HG03196 (cell line): ENCODE measurements at regions not wholly inside any gene's neighbourhood (a gene's known extent, or its start where the extent isn't known, plus 50 kb on each side); places are given as distances from the start of the nearest gene placed in this dataset.
"Not testable (repeated sequence)": the region's sequence is repeated elsewhere in the genome, so short reads cannot be mapped to it uniquely, and the experiment has no call there.

Experiments used
- ATAC-seq: cut with Tn5 transposase; IDR thresholded peaks from one replicate; pipeline ENCODE4 v1.9.1; 2021; ENCODE audit not compliant: unreplicated experiment

DNA sequence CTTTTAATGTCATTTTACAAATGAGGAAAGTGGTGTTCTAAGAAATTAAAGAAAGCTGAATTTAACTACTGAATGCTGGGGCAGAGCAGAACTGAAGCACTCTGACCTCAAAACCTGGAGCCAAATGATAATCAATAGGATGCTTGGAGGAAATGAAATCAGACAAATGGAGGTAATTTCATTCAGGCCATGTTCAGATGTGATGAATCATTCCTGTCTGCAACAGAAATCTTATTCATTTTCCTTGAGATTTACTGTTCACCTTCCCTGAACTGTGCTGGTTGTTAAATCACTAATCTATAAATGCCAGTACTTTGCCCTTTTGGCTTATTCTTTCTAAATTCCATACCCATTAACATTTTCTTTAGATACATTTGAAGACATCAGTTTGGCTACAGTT lies 85.6 kb upstream of the SNX7 start:
- no peak for ATAC-seq

GRCh38 chr1:98565951-98566350 lies 95.6 kb upstream of the SNX7 start:
- ATAC-seq: no peak

DNA sequence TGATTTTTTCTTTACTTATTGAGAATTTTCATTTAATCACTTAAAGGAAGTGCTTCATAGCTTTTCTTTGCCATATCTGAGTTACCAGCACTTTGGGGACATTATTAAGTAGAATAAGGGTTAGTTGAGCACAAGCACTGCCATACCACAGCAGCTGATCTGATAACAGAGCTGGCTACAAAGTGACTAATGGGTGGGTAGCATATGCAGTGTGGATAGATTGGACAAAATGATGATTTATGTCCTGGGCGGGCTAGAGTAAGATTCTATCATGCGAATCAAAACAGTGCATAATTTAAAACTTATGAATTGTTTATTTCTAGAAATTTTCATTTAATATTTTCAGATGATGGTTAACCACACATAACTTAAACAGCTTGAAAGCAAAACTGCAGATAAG lies 102.2 kb upstream of the SNX7 start:
- no peak for ATAC-seq

GRCh38 chr1:98557895-98558294 lies 103.6 kb upstream of the SNX7 start:
- ATAC-seq: no peak

DNA sequence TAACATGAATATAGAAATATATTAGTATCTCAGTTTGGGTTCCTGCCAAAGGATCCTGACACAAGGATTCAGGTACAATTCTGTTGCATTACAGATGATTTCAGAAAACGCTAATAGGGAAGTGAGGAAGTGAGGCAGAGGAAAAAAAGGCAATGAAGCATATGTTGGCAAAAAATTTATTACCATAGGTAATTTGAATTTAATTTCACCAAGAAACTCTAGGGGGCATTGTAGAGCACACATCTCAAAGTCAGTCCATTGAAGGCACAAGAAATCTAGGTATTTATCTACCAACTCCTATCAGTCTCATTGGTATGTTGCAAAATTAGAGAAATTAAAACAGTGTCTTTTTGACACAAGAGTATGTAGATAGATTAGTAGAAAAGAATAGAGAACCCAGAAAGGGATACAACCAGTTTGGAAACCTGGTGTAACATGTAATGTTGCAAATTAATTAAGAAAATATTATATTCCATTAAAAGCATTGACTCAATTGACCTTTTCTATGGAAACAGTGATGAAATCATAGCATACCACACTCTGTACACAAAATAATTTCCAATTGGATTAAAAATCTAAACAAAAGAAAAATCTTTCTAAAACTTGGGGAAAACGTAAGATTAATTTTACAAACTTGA lies 104.9 kb upstream of the SNX7 start:
- no peak for ATAC-seq

- ATAC-seq: no peak
Observed at GRCh38 chr1:98555814-98556213, 105.7 kb upstream of the SNX7 start.

DNA sequence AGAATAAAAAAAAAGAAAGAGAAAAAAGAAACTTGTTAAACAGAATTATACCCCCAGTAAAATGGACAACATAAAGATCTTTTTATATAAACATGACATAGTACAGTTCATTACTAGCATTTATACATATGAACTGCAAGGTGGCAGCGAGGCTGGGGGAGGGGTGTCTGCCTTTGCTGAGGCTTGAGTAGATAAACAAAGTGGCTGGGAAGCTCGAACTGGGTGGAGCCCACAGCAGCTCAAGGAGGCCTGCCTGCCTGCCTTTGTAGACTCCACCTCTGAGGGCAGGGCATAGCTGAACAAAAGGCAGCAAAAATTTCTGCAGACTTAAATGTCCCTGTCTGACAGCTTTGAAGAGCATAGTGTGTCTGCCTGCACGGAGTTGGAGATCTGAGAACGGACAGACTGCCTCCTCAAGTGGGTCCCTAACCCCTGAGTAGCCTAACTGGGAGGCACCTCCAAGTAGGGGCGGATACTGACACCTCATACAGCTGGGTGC lies 108.9 kb upstream of the SNX7 start:
- ATAC-seq: not testable (repeated sequence)

DNA sequence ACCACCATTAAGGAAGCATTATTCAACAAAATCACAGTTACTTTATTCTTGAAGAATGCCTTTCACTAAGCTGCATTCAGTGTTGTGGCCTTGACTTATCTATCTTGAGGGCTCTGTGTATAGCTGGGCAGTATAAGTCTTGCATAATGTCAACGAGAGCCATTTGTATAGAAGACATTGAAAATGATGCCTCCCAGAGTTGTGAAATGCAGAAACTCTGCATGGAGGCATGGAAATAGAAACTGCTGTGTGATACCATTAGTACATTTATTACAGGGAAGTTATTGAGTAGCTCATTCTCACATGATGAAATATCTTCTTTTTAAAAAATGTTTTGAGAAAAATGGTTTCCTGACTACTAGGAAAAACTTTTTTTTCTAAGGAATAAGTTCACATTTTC lies 111.4 kb upstream of the SNX7 start:
- no peak for ATAC-seq

DNA sequence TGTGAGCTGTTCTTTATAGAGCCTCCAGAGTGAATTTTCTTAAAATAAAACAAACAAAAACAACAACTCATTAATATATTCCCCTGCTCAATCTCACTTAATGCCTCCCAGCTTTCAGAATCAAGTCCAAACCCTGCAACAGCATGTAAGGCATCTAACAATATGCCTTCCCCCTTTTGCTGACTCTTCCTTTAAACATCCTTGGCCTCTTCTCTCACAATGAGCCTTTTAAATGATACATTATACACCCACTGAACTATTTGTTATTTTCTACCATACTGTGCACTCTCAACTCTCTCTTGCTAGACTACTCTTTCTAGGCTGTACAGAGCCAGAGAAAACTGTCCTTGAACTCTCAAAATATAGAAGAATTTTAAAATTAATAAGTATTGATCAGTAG lies 115.2 kb upstream of the SNX7 start:
- ATAC-seq: no peak

DNA sequence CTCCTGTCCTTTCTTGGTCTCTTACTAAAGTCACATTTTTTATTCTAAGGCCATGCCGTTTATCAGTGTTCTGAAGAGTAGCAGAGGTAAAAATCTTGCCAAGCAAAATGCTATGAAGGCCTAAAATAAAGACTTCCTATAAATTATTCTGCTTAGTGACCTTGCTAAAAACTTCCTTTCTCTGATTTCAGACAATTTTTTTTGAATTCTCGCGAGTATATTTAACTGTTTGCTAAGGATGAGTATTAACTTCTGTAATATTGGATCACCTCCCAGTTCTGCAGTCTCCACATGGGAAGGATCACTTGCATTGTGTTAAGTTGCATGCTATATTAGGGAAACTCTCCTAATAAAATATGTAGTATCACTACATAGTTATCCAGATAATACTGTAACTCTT lies 123.4 kb upstream of the SNX7 start:
- ATAC-seq: no peak

GRCh38 chr1:98523256-98523655 lies 138.3 kb upstream of the SNX7 start:
- no peak for ATAC-seq

DNA sequence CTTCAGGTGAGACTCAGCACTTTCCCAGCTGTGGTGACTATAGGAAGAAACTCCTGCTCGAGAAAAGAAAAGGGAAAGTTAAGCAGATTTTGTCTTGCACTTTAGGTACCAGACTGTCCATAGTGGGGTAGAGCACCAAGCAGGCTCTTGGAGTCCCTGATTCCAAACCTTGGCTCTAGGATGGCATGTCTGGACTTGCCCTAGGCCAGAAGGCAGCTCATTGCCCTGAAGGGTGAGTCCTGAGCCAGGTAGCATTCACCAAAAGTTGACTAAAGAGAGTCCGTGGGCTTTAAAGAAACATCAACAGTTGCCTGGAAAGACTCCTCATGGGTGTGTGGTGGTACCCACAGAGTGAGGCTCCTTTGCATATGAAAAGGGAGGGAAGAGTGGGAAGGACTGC lies 145.2 kb upstream of the SNX7 start:
- ATAC-seq: no peak

- ATAC-seq: no peak
Observed at GRCh38 chr1:98515744-98516143, 145.8 kb upstream of the SNX7 start.

DNA sequence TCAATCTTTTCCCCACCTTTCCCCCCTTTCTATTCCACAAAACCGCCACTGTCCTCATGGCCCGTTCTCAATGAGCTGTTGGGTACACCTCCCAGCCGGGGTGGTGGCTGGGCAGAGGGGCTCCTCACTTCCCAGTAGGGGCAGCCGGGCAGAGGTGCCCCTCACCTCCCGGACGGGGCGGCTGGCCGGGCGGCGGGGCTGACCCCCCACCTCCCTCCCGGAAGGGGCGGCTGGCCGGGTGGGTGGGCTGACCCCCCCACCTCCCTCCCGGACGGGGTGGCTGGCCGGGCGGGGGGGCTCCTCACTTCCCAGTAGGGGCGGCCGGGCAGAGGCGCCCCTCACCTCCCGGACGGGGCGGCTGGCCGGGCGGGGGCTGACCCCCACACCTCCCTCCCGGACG lies 149.3 kb upstream of the SNX7 start:
- ATAC-seq: not testable (repeated sequence)

GRCh38 chr1:98503771-98504170 lies 157.8 kb upstream of the SNX7 start:
- ATAC-seq: no peak

- no peak for ATAC-seq
Observed at GRCh38 chr1:98502937-98503336, 158.6 kb upstream of the SNX7 start.

DNA sequence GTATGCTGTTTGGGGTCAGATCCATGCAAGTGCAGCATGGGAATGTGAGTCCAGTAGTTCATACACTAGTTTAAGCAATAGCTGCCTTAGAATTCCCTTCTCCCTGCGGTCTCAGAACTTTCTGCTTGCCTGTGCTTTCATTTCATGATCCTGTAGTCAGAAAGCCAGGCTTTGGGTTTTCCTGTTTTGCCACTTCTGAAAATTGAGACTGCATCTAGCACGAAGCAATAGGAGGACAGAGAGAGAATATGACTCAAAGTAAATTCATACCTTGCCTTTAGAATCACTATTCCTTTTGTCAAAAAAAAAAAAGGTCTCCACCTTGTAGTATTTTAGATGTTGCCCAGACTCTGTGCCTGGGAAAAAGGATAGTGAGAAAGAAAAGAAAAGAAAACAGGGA lies 161.2 kb upstream of the SNX7 start:
- no peak for ATAC-seq

DNA sequence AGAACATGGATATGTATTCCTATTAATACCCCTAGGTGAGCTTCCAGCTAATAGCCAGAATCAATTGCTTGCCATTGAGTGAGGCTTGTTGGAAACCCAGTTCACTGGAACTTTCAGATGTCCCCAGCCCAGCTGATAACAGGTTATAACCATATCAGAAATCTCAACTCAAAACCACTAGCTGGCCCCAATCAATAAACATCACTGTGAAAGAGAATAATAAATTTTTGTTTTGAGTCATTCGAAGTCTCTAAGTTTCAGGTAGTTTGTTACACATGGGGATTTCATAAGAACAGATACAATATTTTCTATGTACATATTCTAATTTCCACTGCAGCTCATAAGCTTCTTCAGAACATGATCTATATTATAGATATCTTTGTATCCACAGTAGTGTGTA lies 162.9 kb upstream of the SNX7 start:
- no peak for ATAC-seq

- ATAC-seq: no peak
Observed at GRCh38 chr1:98497497-98497896, 164.0 kb upstream of the SNX7 start.

- no peak for ATAC-seq
Observed at GRCh38 chr1:98496256-98496995, 165.1 kb upstream of the SNX7 start.

DNA sequence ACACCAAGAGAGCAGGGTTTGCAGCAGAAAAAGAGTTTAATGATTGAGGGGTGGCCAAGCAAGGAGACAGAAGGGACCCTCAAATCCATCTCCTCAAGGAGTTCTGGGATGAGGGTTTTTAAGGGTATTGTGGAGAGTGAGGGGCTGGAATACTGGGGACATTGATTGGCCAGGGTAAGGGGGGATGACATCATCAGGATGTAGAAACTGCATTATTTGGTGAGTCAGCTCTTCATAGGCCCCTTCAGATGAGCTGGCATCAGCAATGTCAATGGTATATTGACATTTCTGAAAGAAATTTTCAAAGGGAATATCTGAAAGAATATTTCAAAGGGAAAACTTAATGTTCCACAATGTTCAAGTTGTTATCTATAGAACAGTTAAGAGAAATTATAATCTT lies 168.1 kb upstream of the SNX7 start:
- no peak for ATAC-seq

DNA sequence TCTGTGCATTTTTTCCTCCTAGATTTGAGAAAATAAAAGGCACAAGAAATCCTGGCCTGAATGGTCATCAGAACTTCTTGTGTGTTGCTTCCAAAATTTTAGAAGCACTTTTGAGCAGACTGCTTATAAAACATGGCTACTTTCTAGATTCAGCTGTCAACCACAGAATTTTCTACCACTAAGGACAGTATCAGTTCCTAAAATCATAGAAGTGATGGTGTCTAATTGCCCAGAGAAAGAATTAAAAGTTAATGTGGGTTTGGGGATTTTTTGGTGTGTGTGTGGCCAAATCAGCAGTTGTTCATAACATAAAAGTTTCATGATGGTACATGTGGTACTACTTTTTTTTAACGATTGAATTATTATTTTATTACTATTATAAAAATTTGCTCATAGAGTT lies 171.4 kb upstream of the SNX7 start:
- no peak for ATAC-seq

DNA sequence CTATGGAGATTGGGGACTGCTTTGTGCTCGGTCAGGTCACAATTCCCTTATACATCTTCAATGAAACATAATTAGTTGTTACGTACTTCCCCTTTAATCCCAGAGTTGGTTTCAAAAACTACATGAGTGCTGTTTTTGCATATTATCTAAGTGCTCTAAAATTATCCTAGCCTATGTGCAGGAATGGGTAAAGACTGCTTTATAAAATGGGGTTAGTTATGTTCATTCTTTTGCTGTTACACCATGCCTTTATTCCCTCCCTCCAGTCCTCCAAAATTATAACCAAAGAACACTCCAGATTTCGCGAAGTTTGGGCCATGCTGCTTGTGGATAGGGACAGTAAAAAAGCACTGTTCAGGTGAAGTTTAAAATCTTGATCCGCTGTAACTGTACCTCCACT lies 173.9 kb upstream of the SNX7 start:
- ATAC-seq: no peak
